ENCODE measurements at regions not wholly inside any gene's neighbourhood (a gene's known extent, or its start where the extent isn't known, plus 50 kb on each side); places are given as distances from the start of the nearest gene placed in this dataset.
"Not testable (repeated sequence)": the region's sequence is repeated elsewhere in the genome, so short reads cannot be mapped to it uniquely, and the experiment has no call there.

DNA sequence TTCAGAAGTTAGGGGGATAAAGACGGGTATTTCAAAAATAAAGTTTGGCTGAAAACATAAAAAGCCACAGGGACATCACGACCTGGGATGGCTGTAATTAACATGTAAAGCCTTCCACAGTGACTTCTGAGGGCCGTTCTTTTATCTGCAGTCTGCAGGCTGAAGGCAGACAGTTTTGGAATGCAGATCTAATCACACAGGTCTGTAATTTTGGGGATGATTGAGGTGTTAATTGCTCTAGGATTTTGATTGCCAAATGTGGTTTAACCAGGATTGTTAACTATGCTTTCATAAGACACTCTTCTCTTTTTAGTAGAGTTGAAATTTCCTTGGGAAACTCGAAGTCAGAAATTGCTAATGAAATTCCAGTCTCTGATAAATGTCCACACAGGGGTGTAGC is 355.5 kb downstream of the ATP23 start:
- no peak overlapping the region for H3K27ac ChIP-seq

DNA sequence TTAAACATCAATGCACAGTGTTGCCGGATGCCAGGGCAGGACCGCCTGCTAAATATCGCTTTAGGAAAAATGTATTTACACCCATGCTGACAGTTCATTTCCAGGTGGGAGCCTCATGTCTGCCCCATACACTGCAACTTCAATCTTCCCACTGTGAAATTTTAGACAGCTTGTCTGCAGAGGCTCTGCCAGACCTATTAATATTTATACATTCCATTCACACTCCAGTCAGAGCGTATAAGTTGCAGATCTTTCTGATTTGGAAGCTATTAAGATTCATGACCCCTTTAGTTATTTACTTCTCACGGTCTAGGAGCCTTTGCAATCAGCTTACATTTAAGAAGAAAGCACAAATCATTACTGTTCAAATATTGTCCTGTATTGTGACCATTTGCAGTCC is 357.4 kb downstream of the ATP23 start:
- DNase-seq (ENCODE audit: low read depth, low spot score) = no peak
- no peak overlapping the region for H3K27ac ChIP-seq

More for the DNA sequence above, 355.5 kb downstream of the ATP23 start:
- DNase-seq (ENCODE audit: low read depth, low spot score) = no peak

DNA sequence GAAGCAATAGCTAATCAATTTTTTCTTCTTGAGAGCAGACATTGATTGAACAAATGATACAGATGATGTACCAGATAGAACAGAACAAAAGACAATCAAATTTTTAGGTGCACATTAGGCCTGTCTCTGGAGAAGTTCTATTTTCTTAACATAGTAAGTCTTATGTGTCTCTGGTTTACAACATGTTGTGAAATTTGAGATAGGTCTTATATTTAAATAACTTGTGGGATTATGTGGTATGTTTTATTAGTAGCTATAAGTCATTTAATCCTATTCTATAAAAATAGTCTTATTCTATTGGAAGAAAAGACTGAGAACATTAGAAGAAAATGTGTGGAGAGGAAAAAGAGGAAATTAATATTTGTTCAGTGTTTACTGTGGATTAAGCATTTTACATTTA is 358.0 kb downstream of the ATP23 start:
- H3K27ac ChIP-seq = no peak overlapping the region
- DNase-seq (ENCODE audit: low read depth, low spot score) = no peak

DNA sequence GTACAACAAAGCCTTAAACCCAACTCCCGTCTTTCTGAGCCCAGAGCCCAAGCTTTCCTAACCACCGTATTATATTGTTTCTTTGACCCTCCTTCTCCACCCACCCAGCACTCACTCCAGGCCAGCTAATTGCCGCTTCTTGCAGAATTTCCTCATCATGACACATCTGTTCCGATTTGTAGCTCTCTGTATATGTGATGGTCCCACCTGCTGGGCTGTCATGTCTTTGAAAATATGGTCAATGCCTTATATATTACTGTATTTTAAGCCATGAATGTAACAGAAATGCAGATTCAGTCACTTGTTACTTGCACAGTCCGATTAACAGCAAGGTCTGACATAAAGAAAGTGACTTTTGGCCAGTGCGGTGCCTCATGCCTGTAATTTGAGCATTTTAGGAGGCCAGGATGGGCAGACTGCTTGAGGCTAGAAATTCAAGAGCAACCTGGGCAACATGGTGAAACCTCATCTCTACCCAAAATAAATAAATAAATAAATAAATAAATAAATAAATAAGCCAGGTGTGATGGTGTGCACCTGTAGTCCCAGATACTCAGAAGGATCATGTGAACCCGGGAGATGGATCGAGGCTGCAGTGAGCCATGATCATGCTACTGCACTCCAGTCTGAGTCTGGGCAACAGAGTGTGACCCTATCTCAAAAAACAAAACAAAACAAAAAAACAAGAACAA is 359.8 kb downstream of the ATP23 start:
- H3K27ac ChIP-seq = no peak overlapping the region
- no peak for DNase-seq (ENCODE audit: low read depth, low spot score)

DNA sequence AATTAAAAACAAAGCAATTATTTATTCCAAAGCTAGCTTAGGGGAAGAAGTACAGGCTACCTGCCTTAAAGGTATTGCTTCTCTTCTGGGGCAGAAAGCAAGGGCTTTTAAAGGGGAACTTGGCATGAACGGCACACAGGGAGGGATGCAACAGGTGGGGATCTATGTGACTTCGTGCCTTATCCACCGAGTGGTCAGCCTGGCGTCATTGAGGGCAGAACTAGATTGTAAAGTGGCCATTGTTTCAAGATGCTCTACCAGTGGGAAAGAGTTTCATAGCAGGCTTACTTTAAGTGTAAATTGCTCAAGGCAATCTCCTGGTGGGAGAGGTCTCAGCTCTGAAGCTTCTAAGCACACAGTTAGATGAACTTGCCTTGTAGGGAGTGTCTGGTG is 360.4 kb downstream of the ATP23 start:
- no peak for DNase-seq (ENCODE audit: low read depth, low spot score)
- H3K27ac ChIP-seq = no peak overlapping the region

DNA sequence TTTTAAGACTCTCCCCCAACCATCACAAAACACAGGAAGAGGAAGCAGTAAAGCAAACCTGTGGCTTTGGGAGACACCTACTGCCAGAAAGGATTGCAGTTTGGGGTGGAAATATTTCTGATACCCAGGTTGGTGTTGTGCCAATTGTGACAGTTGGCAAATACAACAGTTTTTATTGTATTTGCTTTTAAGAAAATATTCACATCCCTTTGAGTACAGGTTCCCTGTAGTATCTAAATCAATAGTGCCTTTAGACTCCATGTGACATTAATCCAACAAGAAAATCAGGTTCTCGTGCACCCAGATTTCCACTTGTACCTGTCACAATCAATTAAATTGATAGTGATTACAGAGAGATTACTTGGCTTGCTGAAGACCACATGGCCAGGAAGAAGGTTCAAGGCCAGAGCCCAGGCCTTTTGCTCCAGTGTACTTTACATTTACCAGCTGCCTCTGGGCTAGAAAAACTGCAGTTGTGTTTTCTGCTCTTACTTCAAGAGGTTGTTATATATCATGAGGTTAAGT is 361.2 kb downstream of the ATP23 start:
- DNase-seq (ENCODE audit: low read depth, low spot score) = no peak

DNA sequence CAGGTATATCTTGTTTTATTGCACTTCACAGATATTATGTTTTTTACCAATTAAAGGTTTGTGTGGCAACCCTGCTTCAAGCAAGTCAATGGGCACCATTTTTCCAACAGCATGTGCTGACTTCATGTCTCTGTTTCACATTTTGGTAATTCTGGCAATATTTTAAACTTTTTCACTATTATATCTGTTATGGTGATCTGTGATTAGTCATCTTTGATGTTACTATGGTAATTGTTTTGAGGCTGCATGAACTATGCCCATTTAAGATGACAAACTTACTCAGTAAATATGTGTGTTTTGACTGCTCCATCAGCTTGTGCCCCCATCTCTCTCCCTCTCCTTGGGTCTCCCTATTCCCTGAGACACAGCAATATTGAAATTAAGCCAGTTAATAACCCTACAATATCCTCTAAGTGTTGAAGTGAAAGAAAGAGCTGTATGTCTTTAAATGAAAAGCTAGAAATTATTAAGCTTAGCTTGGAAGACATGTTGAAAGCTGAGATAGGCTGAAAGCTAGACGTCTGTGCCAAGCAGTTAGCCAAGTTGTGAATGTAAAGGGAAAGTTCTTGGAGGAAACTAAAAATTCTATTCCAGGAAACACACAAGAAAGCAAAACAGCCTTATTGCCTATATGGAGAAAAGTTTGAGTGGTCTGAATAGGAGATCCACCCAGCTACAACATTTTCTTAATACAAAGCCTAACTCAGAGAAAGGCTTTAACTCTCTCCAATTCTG is 365.1 kb downstream of the ATP23 start:
- no peak for DNase-seq (ENCODE audit: low read depth, low spot score)
- H3K27ac ChIP-seq = no peak overlapping the region

More for the DNA sequence above, 361.2 kb downstream of the ATP23 start:
- H3K27ac ChIP-seq = no peak overlapping the region

DNA sequence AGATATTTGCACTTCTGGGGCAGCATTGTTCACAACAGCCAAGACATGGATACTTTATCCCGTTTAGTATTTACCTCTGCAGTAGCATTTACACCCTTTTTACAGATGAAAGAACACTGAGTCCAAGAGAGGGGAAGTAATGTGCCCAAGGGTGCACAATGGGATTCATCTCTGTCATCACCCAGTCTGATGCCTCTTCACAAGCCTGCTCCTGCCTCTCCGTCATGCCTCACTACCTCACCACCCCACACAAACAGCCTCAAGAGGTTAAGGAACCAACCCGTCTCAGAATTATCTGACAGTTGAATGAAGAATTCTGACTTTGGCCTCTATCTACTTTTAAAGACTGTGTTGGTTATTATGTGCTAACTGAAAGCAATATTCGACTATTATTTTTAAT is 368.4 kb downstream of the ATP23 start:
- H3K27ac ChIP-seq = peak overlapping the region; percentile 69
- DNase-seq (ENCODE audit: low read depth, low spot score) = peak; percentile 56

DNA sequence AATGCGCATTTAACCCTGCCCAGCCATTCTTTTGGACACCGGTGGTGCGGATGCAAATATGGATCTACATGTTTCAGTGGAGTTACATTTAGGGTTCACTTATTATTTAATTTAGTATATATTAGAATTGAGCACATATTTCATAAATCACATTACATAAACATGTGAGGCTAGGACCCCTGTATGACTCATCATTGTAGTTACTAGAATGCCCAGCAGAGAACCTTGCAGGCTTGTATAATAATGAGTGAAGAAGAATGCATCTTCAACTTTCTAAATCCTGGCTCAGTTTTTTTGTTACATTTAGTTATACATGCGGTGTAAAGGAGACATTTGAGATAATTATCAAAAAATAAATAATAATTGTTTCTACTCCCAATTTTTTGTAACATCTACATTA is 369.0 kb downstream of the ATP23 start:
- H3K27ac ChIP-seq = peak overlapping the region; percentile 69
- DNase-seq (ENCODE audit: low read depth, low spot score) = no peak

DNA sequence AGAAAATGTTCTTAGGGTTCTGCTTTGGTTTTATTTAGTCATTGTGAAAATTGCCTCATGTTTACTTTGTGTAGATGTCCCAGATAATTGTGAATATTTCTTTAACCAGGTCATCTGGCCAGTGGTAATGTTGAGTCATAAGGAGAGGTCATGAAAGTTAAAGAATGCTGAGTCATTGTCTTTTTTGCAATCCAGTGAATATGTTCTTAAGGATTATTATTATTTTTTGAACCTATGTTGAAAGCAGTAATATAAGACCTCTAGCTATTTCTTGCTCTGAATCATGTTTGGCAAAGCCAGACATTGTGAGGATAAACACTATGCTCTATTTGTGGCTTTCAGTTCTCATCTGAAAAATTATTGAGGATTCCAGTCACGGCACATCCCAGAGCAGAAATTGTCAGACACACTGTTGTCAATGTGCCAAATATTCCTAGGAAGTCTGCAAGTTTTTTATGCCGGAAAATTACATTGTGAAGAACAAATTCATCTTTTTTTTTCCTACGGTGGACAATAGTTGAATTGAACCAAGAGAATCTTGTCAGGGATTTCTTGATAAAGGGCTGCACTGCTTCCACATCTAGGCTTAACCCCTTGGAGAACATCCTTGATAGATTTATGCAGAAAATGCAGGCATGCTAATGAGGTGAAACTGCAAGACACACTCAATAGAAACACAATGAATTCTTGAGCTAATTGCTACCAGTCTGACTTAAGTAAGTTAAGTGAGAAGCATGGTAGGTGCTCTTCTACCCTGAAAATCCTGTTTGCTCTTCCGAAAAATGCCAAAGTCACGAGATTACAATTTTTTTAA is 369.6 kb downstream of the ATP23 start:
- DNase-seq (ENCODE audit: low read depth, low spot score) = peak; percentile 91
- peak overlapping the region; percentile 69 for H3K27ac ChIP-seq

DNA sequence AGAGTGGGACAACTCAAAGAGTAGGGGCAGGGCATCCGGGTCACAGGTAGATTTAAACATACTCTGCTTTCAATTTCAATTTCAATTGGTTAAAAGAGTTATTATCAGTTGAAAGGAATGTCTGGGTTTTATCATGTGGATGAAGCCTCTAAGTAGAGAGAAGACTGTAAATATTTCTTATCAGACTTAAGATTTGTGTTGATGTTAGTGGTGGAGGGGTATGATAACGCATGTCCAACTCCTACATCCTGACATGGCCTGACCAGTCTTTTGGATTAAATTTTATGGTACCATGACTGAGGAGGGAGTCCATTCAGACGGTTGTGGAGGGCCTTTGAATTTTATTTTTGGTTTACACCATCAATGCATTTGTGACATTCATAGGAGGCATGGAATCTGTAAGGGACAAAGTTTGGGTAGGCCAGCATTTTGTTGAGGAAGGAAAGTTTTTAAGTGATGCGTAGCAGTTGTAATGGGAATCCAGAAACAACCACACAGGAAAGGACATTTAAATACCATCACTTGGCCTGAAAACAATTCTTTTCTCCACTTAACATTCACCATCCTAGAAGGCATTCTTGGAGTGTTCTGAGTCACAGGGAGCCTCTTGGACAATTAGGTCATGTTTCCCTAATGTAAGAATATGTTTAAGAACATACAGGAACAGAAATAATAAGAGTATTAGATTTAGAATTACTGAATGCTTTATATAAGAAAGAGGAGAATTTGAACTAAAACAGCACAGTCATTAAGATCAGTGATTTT is 371.9 kb downstream of the ATP23 start:
- DNase-seq (ENCODE audit: low read depth, low spot score) = no peak
- no peak overlapping the region for H3K27ac ChIP-seq

DNA sequence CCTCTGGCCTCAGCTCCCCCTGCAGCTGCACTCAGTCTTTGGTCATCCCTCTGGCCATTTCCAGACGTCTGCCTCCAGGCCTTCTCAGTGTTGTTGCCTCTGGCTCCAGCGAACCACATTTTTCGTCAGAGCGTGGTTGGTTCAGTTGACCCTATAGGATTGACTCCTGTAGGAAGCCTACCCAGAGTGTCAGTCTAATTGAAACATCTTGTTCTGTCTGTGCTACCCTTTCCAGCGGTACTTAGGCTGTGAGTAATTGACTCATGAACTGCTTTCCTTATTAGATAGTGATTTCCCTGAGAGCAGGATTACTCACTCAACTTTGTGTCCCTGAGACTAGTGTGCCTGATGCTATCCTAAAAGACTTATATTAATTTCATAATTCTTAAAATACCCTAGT is 373.2 kb downstream of the ATP23 start:
- H3K27ac ChIP-seq = no peak overlapping the region
- DNase-seq (ENCODE audit: low read depth, low spot score) = no peak

DNA sequence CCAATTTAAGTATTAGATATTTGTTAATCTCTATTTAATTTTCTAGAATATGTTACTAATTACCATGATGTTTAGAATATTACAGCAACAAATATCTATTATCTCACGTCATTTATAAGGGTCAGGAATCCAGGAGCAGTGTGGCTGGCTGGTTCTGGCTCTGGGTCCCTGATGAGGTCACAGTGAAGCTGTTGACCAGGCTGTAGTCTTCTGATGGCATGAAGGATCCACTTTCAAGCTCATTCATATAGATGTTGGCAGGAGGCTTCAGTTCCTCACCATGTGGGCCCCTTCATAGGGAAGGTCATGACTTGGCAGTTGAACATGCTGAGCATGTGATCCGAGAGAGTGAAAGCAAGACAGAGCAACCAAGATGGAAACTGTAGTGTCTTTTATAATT is 375.6 kb downstream of the ATP23 start:
- no peak overlapping the region for H3K27ac ChIP-seq
- DNase-seq (ENCODE audit: low read depth, low spot score) = no peak

DNA sequence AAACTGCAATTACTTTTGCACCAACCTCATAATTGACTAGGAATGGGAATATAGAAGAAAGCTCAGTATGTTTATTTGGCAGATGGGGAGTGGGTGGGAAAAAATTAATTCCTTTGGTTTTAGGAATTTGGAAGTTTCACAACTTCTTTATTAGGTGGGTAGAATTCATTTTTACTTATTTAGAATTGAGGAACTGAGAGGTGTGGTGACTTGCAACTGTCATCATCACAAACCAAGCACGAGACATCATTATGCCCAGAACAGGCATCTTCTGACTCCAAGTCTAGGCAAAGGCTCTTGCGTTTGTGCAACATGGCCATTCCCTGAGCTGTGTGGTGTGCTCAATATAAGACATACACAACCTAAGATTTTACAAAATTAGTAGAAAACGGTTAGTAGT is 380.0 kb downstream of the ATP23 start:
- no peak for DNase-seq (ENCODE audit: low read depth, low spot score)
- H3K27ac ChIP-seq = no peak overlapping the region

DNA sequence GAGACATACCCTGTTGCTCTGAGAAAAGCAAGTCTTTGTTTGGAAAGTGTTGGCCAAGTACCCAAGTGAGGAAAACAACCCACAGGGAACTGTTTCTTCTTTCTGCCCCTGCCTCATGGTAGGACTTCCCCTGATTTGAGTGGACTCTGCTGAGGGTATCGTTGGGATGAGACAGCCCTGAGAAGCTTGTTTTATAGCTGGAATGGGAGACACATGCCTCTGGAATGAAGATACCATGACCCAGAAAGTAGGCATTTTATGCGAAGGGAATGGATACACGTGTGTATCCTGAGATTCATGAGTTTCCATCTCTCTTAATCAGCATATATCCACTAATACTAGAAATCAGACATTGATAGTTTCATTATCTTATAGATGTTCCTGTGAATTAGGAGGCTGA is 382.3 kb downstream of the ATP23 start:
- no peak for DNase-seq (ENCODE audit: low read depth, low spot score)
- H3K27ac ChIP-seq = no peak overlapping the region

DNA sequence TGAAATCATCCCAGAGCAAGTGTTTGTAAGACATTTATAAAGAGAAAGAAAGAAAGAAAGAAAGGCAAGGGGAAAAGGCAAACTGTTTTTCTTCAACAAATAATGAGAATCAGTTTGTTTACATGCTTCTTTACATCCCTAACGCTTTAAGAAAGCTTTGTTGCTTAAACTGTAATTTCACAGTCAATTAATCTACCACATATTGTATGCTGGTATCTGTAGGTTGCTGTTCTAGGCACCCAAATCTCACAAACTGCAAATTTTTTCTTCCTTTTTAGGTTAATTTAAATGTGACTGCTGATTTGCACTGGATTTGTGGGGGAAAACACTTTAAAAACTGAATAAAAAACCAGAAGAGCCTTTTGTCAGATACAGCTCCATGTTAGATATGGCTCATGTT is 384.2 kb downstream of the ATP23 start:
- DNase-seq (ENCODE audit: low read depth, low spot score) = no peak
- H3K27ac ChIP-seq = no peak overlapping the region

DNA sequence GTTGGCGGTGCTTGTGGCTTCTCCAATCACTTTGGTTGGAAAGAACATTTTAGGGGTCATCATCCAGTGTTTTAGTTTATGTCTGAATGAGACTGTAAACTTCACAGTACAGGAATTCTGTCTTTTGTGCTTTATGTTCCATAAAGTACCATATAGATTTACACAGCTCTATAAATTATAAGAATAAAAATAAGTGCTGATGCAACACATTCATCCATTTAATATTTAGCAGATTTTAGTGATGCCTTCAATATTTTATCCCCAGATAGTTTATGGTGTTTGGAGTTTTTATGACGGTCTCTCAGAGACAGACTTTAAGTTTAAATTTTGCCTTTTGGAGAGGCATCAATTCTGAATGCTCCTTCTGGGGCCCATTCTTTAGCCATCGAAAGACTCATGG is 385.2 kb downstream of the ATP23 start:
- no peak for DNase-seq (ENCODE audit: low read depth, low spot score)
- H3K27ac ChIP-seq = no peak overlapping the region

DNA sequence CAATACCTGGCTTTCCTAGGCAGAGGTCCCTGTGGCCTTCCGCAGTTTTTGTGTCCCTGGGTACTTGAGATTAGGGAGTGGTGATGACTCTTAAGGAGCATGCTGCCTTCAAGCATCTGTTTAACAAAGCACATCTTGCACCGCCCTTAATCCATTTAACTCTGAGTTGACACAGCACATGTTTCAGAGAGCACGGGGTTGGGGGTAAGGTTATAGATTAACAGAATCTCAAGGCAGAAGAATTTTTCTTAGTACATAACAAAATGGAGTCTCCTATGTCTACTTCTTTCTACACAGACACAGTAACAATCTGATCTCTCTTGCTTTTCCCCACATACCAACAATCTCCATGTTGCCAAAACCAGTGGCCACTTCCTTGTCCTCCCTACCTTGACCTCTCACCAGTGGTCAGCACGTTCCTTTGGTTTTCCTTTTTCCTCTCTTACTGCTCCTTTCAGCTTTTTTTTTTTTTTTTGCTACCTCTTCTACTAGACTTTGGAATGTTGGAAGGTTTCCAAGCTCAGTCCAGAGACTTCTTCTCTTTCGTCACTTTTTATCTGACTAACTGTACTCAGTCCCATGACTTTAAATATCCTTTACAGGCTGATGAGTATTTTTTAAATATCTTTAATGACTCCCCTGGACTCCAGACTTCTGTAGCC is 395.3 kb downstream of the ATP23 start:
- peak overlapping the region; percentile 42 for H3K27ac ChIP-seq
- DNase-seq (ENCODE audit: low read depth, low spot score) = peak; percentile 37

DNA sequence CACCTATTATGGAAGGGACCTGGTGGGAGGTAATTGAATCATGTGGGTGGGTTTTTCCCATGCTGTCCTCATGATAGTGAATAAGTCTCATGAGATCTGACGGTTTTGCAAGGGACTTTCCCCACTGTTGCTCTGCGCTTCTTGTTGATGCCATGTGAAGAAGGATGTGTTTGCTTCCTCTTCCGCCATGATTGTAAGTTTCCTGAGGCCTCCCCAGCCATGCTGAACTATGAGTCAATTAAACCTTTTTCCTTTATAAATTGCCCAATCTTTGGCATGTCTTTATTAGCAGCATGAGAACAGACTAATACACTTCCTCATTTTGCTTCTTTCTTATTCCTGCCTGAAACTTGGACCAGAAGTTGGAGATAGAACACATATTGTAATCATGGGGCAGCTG is 396.2 kb downstream of the ATP23 start:
- not testable (repeated sequence) for DNase-seq (ENCODE audit: low read depth, low spot score)
- peak overlapping the region; percentile 42 for H3K27ac ChIP-seq

DNA sequence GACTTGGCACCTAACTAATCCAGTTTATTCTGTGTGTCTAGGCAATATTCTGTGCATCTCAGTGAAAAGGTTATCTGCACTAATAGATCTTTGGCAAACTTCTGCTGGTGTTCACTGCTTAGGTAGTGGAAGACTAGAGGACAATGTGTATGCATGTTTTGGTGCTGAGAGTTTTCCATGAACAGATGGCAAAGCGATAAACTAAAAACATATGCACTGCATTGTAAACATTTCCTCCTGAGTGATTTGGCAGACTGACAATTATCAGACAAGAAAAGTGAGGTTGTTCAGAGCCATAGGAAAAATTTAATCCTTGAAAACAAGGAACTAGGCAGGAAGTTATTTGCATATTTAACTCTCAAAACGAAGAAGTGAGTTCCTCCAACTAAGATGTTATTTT is 400.4 kb downstream of the ATP23 start:
- DNase-seq (ENCODE audit: low read depth, low spot score) = peak; percentile 16
- no peak overlapping the region for H3K27ac ChIP-seq

All from epithelial cell of prostate (primary cell).